Erythroblast (primary cell): ENCODE measurements at regions not wholly inside any gene's neighbourhood (a gene's known extent, or its start where the extent isn't known, plus 50 kb on each side); places are given as distances from the start of the nearest gene placed in this dataset.

Source experiments
- GATA1 ChIP-seq: IDR thresholded peaks from 2 replicates; pipeline ENCODE4 v1.6.1; 2011; ENCODE audit warnings: low read depth, mild to moderate bottlenecking, control low read depth, low read length, moderate library complexity
- POLR2A ChIP-seq: IDR thresholded peaks from 2 replicates; pipeline ENCODE4 v1.6.1; 2011; ENCODE audit warnings: mild to moderate bottlenecking, low read length

- TF ChIP-seq POLR2A (no peak), GATA1 (no peak)
These were observed 631.2 kb upstream of the MAN1A1 start for GRCh38 chr6:119980802-119981201.
